ENCODE measurements at regions not wholly inside any gene's neighbourhood (a gene's known extent, or its start where the extent isn't known, plus 50 kb on each side); places are given as distances from the start of the nearest gene placed in this dataset.

GRCh38 chr21:35905096-35905962 is 155.0 kb downstream of the SETD4 start:
- TF ChIP-seq, protein P1, sequence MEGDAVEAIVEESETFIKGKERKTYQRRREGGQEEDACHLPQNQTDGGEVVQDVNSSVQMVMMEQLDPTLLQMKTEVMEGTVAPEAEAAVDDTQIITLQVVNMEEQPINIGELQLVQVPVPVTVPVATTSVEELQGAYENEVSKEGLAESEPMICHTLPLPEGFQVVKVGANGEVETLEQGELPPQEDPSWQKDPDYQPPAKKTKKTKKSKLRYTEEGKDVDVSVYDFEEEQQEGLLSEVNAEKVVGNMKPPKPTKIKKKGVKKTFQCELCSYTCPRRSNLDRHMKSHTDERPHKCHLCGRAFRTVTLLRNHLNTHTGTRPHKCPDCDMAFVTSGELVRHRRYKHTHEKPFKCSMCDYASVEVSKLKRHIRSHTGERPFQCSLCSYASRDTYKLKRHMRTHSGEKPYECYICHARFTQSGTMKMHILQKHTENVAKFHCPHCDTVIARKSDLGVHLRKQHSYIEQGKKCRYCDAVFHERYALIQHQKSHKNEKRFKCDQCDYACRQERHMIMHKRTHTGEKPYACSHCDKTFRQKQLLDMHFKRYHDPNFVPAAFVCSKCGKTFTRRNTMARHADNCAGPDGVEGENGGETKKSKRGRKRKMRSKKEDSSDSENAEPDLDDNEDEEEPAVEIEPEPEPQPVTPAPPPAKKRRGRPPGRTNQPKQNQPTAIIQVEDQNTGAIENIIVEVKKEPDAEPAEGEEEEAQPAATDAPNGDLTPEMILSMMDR (conservative IDR thresholded peaks at IDR 0.05; ENCODE audit: low read length) = no peak
- TF ChIP-seq EZH2phosphoT487 (IDR thresholded peaks at IDR 0.05; ENCODE audit: borderline replicate concordance, low read depth, low read length) = no peak

Measured in OCI-LY7 (cell line).